ENCODE measurements at regions not wholly inside any gene's neighbourhood (a gene's known extent, or its start where the extent isn't known, plus 50 kb on each side); places are given as distances from the start of the nearest gene placed in this dataset.

- POLR2A ChIA-PET: no interaction called here
- DNase-seq (ENCODE audit: low read depth): no peak
- no peak for TF ChIP-seq CTCF (IDR thresholded peaks at IDR 0.05; ENCODE audit: insufficient read depth, low read depth, low read length)
- Histone ChIP-seq H3K27me3 (ENCODE audit: control insufficient read depth, insufficient read depth, low read length) (no peaks in the 10 kb centered on the region), H3K4me3 (ENCODE audit: low read depth, low read length) (no peak overlapping the region), H3K36me3 (ENCODE audit: control insufficient read depth, insufficient read depth, low read length) (no peaks in the 10 kb centered on the region)
- CTCF ChIA-PET: interaction anchor here (2.3 kb wide), 1 partner anchor 188 kb away, joined by 7 read pairs; no protein-coding TSS in a partner anchor
Observed at GRCh38 chr3:27656790-27657189, 65.3 kb downstream of the EOMES start.

- ChIA-PET POLR2A (no interaction called here), CTCF (no interaction called here)
- no peak for DNase-seq (ENCODE audit: low read depth)
- H3K27me3 ChIP-seq (ENCODE audit: control insufficient read depth, insufficient read depth, low read length): no peaks in the 10 kb centered on the region
- H3K36me3 ChIP-seq (ENCODE audit: control insufficient read depth, insufficient read depth, low read length): no peaks in the 10 kb centered on the region
- no peak for TF ChIP-seq CTCF (IDR thresholded peaks at IDR 0.05; ENCODE audit: insufficient read depth, low read depth, low read length)
- no peak overlapping the region for H3K4me3 ChIP-seq (ENCODE audit: low read depth, low read length)
Observed at GRCh38 chr3:27655547-27655946, 66.6 kb downstream of the EOMES start.

GRCh38 chr3:27653803-27654558 is 68.1 kb downstream of the EOMES start:
- DNase-seq (ENCODE audit: low read depth): no peak
- Histone ChIP-seq H3K36me3 (ENCODE audit: control insufficient read depth, insufficient read depth, low read length) (no peaks in the 10 kb centered on the region), H3K4me3 (ENCODE audit: low read depth, low read length) (no peak overlapping the region), H3K27me3 (ENCODE audit: control insufficient read depth, insufficient read depth, low read length) (no peaks in the 10 kb centered on the region)
- TF ChIP-seq CTCF (IDR thresholded peaks at IDR 0.05; ENCODE audit: insufficient read depth, low read depth, low read length): no peak
- POLR2A ChIA-PET: no interaction called here
- CTCF ChIA-PET: no interaction called here

- ChIA-PET CTCF (interaction anchor here (1.3 to 1.4 kb wide), 2 partner anchors 9 to 116 kb away, joined by 3 read pairs; no protein-coding TSS in a partner anchor), POLR2A (no interaction called here)
Observed at GRCh38 chr3:27649277-27649676, 72.8 kb downstream of the EOMES start.

GRCh38 chr3:27646896-27647295 is 75.2 kb downstream of the EOMES start:
- Histone ChIP-seq H3K4me3 (ENCODE audit: low read depth, low read length) (no peak overlapping the region), H3K27me3 (ENCODE audit: control insufficient read depth, insufficient read depth, low read length) (no peaks in the 10 kb centered on the region), H3K36me3 (ENCODE audit: control insufficient read depth, insufficient read depth, low read length) (no peaks in the 10 kb centered on the region)
- ChIA-PET POLR2A (no interaction called here), CTCF (interaction anchor here (1.1 kb wide), 2 partner anchors 12 to 13 kb away, joined by 3 to 4 read pairs; no protein-coding TSS in a partner anchor)
- no peak for DNase-seq (ENCODE audit: low read depth)
- TF ChIP-seq CTCF (IDR thresholded peaks at IDR 0.05; ENCODE audit: insufficient read depth, low read depth, low read length): no peak

More at GRCh38 chr3:27649277-27649676, 72.8 kb downstream of the EOMES start:
- no peaks in the 10 kb centered on the region for H3K36me3 ChIP-seq (ENCODE audit: control insufficient read depth, insufficient read depth, low read length)
- H3K4me3 ChIP-seq (ENCODE audit: low read depth, low read length): no peak overlapping the region
- TF ChIP-seq CTCF (IDR thresholded peaks at IDR 0.05; ENCODE audit: insufficient read depth, low read depth, low read length): no peak
- no peaks in the 10 kb centered on the region for H3K27me3 ChIP-seq (ENCODE audit: control insufficient read depth, insufficient read depth, low read length)
- DNase-seq (ENCODE audit: low read depth): no peak
